ENCODE measurements at regions not wholly inside any gene's neighbourhood (a gene's known extent, or its start where the extent isn't known, plus 50 kb on each side); places are given as distances from the start of the nearest gene placed in this dataset.

DNA sequence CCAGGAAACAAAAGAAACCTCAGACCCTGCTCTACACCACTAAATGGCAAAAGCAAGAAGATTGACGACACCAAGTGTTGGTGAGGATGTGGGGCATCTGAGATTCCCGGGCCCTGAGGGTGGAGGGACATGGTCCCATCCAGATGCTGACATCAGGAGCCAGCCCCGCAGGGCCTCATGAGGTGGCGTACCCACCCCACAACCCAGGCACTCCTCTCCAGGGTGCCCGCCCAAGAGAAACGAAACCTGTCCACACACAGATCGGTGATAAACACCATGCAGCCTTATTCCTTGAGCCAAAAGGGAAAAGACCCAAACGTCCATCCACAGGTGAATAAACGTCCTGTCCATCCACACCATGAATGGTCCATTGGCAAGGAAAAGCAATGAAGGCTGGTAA lies 54.8 kb upstream of the C14orf180 start:
- Histone ChIP-seq H3K9me3 (peaks cover 0 to 26% (median 7%) of the 10 kb centered on the region in 11 donors), H3K36me3 (no peaks in the 10 kb centered on the region), H3K4me1 (no peaks in the 10 kb centered on the region), H3K27me3 (peaks cover 0 to 4% (median 0%) of the 10 kb centered on the region in 7 donors), H3K27ac (no peak overlapping the region), H3K4me3 (no peak overlapping the region)
- DNase-seq = no peak
- intact Hi-C loops (cut with DNase I) = no loop called here
- 76 to 79% methylated on average over 9 of the region's 9 CpGs for WGBS, 2 donors
- TF ChIP-seq, protein P1, sequence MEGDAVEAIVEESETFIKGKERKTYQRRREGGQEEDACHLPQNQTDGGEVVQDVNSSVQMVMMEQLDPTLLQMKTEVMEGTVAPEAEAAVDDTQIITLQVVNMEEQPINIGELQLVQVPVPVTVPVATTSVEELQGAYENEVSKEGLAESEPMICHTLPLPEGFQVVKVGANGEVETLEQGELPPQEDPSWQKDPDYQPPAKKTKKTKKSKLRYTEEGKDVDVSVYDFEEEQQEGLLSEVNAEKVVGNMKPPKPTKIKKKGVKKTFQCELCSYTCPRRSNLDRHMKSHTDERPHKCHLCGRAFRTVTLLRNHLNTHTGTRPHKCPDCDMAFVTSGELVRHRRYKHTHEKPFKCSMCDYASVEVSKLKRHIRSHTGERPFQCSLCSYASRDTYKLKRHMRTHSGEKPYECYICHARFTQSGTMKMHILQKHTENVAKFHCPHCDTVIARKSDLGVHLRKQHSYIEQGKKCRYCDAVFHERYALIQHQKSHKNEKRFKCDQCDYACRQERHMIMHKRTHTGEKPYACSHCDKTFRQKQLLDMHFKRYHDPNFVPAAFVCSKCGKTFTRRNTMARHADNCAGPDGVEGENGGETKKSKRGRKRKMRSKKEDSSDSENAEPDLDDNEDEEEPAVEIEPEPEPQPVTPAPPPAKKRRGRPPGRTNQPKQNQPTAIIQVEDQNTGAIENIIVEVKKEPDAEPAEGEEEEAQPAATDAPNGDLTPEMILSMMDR (IDR thresholded peaks at IDR 0.05) = no peak
- ATAC-seq = no peak

DNA sequence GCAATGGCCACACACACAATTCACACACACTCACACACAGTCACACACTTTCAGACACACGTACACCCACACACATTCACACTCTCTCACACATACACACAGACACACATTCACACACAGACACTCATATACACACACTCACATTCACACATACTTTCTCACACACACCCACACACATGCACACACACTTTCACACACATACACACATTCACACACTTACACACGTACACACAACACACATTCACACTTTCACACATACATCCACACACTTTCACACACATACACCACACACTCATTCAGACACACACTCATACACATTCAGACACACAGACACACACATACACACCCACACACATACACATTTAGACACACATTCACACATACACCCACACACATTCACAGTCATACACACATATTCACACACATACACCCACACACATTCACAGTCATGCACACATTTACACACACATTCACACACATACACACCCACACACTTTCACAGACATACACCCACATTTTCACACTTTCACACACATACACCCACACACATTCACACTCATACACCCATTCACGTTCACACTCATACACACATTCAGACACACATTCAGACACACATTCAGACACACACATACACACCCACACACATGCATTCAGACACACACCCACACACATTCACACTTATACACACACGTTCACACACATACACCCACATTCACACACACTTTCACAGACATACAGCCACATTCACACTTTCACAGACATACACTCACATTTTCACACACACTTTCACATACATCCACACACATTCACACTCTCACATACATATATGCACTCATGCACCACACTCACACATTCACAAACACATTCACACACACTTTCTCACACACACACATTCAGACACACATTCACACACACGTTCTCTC lies 52.6 kb upstream of the C14orf180 start:
- Histone ChIP-seq H3K27ac (no peak overlapping the region), H3K4me3 (no peak overlapping the region), H3K4me1 (peaks cover 0 to 11% (median 0%) of the 10 kb centered on the region in 9 donors), H3K27me3 (no peaks in the 10 kb centered on the region), H3K9me3 (peaks cover 0 to 26% (median 7%) of the 10 kb centered on the region in 11 donors), H3K36me3 (no peaks in the 10 kb centered on the region)
- TF ChIP-seq, protein P1 (IDR thresholded peaks at IDR 0.05) = no peak
- ATAC-seq (no peak), DNase-seq (no peak)
- 57 to 75% methylated on average over 5 of the region's 5 CpGs for WGBS, 2 donors
- intact Hi-C loops (cut with DNase I) = no loop called here

DNA sequence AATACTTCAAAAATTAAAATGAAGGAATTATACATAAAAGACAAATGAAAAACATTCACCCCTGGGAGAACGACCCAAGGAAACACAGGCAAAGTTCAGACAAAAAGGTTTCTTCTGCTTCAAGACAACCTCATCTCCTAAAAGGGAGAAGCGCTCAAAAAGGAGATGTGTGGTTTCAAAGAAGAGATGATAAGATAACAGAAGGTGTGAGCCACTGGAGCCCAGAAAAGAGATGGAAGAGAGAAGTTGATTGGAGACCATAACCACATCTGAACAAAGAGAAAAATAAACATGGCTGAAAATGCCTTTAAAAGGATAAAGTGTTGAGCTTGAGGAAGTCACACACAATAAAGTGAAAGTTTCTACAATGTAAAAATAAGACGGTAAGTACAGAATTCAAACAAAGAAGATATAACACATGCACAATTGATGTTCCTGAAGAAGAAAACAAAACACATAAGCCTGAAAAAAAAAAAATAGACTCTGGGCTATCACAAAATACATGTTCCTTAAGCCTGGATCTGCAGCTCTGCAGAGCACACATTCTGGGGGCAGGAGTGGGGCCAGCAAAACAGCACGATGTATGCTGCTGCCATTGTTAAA lies 51.6 kb upstream of the C14orf180 start:
- Histone ChIP-seq H3K4me3 (no peak overlapping the region), H3K4me1 (peaks cover 0 to 12% (median 0%) of the 10 kb centered on the region in 9 donors), H3K36me3 (no peaks in the 10 kb centered on the region), H3K27ac (no peak overlapping the region), H3K9me3 (peaks cover 0 to 26% (median 7%) of the 10 kb centered on the region in 11 donors), H3K27me3 (no peaks in the 10 kb centered on the region)
- 76 to 94% methylated on average over 4 of the region's 4 CpGs for WGBS, 2 donors
- TF ChIP-seq, protein P1 (IDR thresholded peaks at IDR 0.05) = no peak
- intact Hi-C loops (cut with DNase I) = no loop called here
- ATAC-seq = no peak
- no peak for DNase-seq

DNA sequence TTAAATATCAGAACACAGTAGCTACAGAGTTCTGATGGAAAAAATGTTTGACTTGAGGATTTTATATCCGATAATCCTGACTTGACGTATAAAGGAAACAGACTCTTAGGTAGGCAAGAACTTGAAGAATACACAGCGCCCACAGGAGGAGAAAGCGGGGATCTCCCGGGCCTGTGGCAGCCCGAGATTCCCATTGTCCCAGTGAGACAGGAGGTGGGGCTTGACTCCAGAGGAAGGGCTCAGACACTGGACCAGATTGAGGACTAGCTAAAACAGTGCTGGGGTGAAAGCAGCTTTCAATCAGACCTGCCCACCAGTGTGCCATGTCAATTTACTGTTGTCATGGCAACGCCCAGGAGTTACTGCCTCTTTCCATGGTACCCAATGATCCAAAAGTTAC lies 51.1 kb upstream of the C14orf180 start:
- ATAC-seq = no peak
- no peak overlapping the region for H3K27ac ChIP-seq
- TF ChIP-seq, protein P1 (IDR thresholded peaks at IDR 0.05) = no peak
- H3K4me1 ChIP-seq = peaks cover 0 to 12% (median 0%) of the 10 kb centered on the region in 9 donors
- no peak for DNase-seq
- intact Hi-C loops (cut with DNase I) = no loop called here
- H3K9me3 ChIP-seq = peaks cover 0 to 26% (median 7%) of the 10 kb centered on the region in 11 donors
- WGBS, 2 donors = 88 to 89% methylated on average over 7 of the region's 7 CpGs
- H3K4me3 ChIP-seq = no peak overlapping the region
- H3K36me3 ChIP-seq = no peaks in the 10 kb centered on the region
- H3K27me3 ChIP-seq = no peaks in the 10 kb centered on the region

Data from heart right ventricle (tissue), 16 donors.